Gastrocnemius medialis (tissue), 4 donors: ENCODE measurements at regions not wholly inside any gene's neighbourhood (a gene's known extent, or its start where the extent isn't known, plus 50 kb on each side); places are given as distances from the start of the nearest gene placed in this dataset.

Experiments
- ATAC-seq, 2 donors: fragments of 150-250 bp; one replicate each; pipeline ENCODE4 v1.9.1; 2016
- DNase-seq, 2 donors: peaks; one replicate each; pipeline ENCODE4 v3.0.0-alpha.2; 2019
- H3K27ac ChIP-seq, 4 donors: fragments of 200-600 bp; sonication (generic); 1 replicate in 1 of 4; 2 replicates in 3 of 4; pipeline ENCODE4 v1.5.1; 2016 to 2018; ENCODE audit warnings: mild to moderate bottlenecking in 2 of 4, moderate library complexity in 1 of 4
- H3K27me3 ChIP-seq, 3 donors: fragments of 200-600 bp; sonication (generic) in 2 of 3; 1 replicate in 1 of 3; 2 replicates in 2 of 3; pipeline versions ENCODE4 v1.5.1 to v1.6.0; 2016 to 2019; ENCODE audit warnings: mild to moderate bottlenecking in 1 of 3, moderate library complexity in 1 of 3
- H3K36me3 ChIP-seq, 2 donors: fragments of 200-600 bp; sonication (generic) in 1 of 2; one replicate each; pipeline ENCODE4 v1.5.1; 2017 to 2018
- H3K4me1 ChIP-seq, 2 donors: fragments of 200-600 bp; sonication (generic) in 1 of 2; one replicate each; pipeline ENCODE4 v1.5.1; 2016 to 2017; ENCODE audit warnings: mild to moderate bottlenecking in 2 of 2
- H3K4me3 ChIP-seq, 4 donors: fragments of 200-600 bp; sonication (generic) in 3 of 4; 1 replicate in 1 of 4; 2 replicates in 3 of 4; pipeline ENCODE4 v1.5.1; 2016 to 2019; ENCODE audit warnings: mild to moderate bottlenecking in 2 of 4
- H3K9me3 ChIP-seq, 3 donors: fragments of 200-600 bp; sonication (generic) in 2 of 3; 1 replicate in 1 of 3; 2 replicates in 2 of 3; pipeline ENCODE4 v1.5.1; 2016 to 2019
- CTCF ChIP-seq, 5 experiments: fragments of 450-650 bp in 3 of 5; fragments of 200-600 bp in 2 of 5; sonication (generic) in 2 of 5; IDR thresholded peaks in 4 of 5; conservative IDR thresholded peaks in 1 of 5; 1 replicate in 4 of 5; 2 replicates in 1 of 5; pipeline ENCODE4 v1.5.1; 2016 to 2019; ENCODE audit warnings: antibody characterized with exemption in 5 of 5, mild to moderate bottlenecking in 3 of 5, moderate library complexity in 3 of 5
- POLR2A ChIP-seq, 2 donors: fragments of 450-650 bp; IDR thresholded peaks; one replicate each; pipeline ENCODE4 v1.6.1; 2017; ENCODE audit warnings: antibody characterized with exemption in 2 of 2, mild to moderate bottlenecking in 2 of 2, moderate library complexity in 2 of 2
- in situ Hi-C, 4 donors: fragments of 200-750 bp; cut with MboI; loops; one replicate each; pipeline versions ENCODE4 v1.15.0 to v1.8.0; 2017; ENCODE audit warnings: low sequenced_read_pairs in 4 of 4
- intact Hi-C: fragments of 100-400 bp; cut with DNase I; formaldehyde crosslinking; loops from one replicate; pipeline ENCODE4 v1.15.1; 2023; ENCODE audit warnings: low total_unique reads

GRCh38 chr15:70342554-70343548 lies 245.1 kb upstream of the TLE3 start:
- no peak for TF ChIP-seq POLR2A (IDR thresholded peaks at IDR 0.05)
- no peak for TF ChIP-seq CTCF (IDR thresholded peaks at IDR 0.05 in 4 of 5, conservative IDR thresholded peaks at IDR 0.05 in 1 of 5)
- no peak overlapping the region for H3K4me3 ChIP-seq
- no peaks in the 10 kb centered on the region for H3K36me3 ChIP-seq
- no peaks in the 10 kb centered on the region for H3K4me1 ChIP-seq
- in situ Hi-C loops: no loop called here
- H3K27me3 ChIP-seq: no peaks in the 10 kb centered on the region
- DNase-seq: no peak
- H3K9me3 ChIP-seq: no peaks in the 10 kb centered on the region
- H3K27ac ChIP-seq: no peak overlapping the region
- intact Hi-C loops: no loop called here
- no peak for ATAC-seq

GRCh38 chr15:70342141-70342540 lies 244.4 kb upstream of the TLE3 start:
- in situ Hi-C loops: no loop called here
- Histone ChIP-seq H3K9me3 (no peaks in the 10 kb centered on the region), H3K4me1 (no peaks in the 10 kb centered on the region), H3K4me3 (no peak overlapping the region), H3K27ac (no peak overlapping the region), H3K36me3 (no peaks in the 10 kb centered on the region), H3K27me3 (no peaks in the 10 kb centered on the region)
- DNase-seq (no peak), ATAC-seq (no peak)
- TF ChIP-seq POLR2A (IDR thresholded peaks at IDR 0.05): no peak
- no peak for TF ChIP-seq CTCF (IDR thresholded peaks at IDR 0.05 in 4 of 5, conservative IDR thresholded peaks at IDR 0.05 in 1 of 5)
- intact Hi-C loops: no loop called here

- ATAC-seq: no peak
- H3K36me3 ChIP-seq: no peaks in the 10 kb centered on the region
- no peak for TF ChIP-seq CTCF (IDR thresholded peaks at IDR 0.05 in 4 of 5, conservative IDR thresholded peaks at IDR 0.05 in 1 of 5)
- no peak for TF ChIP-seq POLR2A (IDR thresholded peaks at IDR 0.05)
- no peak overlapping the region for H3K27ac ChIP-seq
- H3K4me3 ChIP-seq: no peak overlapping the region
- in situ Hi-C loops: no loop called here
- H3K4me1 ChIP-seq: no peaks in the 10 kb centered on the region
- intact Hi-C loops: no loop called here
- no peaks in the 10 kb centered on the region for H3K27me3 ChIP-seq
- DNase-seq: no peak
- H3K9me3 ChIP-seq: no peaks in the 10 kb centered on the region
These were observed 243.8 kb upstream of the TLE3 start for GRCh38 chr15:70341566-70341965.

GRCh38 chr15:70340494-70340870 lies 242.8 kb upstream of the TLE3 start:
- DNase-seq: no peak
- Histone ChIP-seq H3K4me1 (no peaks in the 10 kb centered on the region), H3K27ac (no peak overlapping the region), H3K4me3 (no peak overlapping the region), H3K27me3 (no peaks in the 10 kb centered on the region), H3K36me3 (no peaks in the 10 kb centered on the region), H3K9me3 (no peaks in the 10 kb centered on the region)
- in situ Hi-C loops: no loop called here
- no peak for TF ChIP-seq POLR2A (IDR thresholded peaks at IDR 0.05)
- TF ChIP-seq CTCF (IDR thresholded peaks at IDR 0.05 in 4 of 5, conservative IDR thresholded peaks at IDR 0.05 in 1 of 5): no peak
- intact Hi-C loops: no loop called here
- no peak for ATAC-seq
